Epithelial cell of prostate (primary cell): ENCODE measurements at regions not wholly inside any gene's neighbourhood (a gene's known extent, or its start where the extent isn't known, plus 50 kb on each side); places are given as distances from the start of the nearest gene placed in this dataset.

Experiments
- DNase-seq: peaks from one replicate; pipeline ENCODE4 v3.0.0-alpha.2; 2011; ENCODE audit warnings: low read depth, low spot score
- H3K27ac ChIP-seq: fragments of 450-650 bp; 2 replicates; pipeline ENCODE4 v1.5.1; 2017; ENCODE audit warnings: mild to moderate bottlenecking

GRCh38 chr4:11281720-11282119, 147.0 kb downstream of the HS3ST1 start:
- DNase-seq, result no peak
- peak overlapping the region; percentile 26 for H3K27ac ChIP-seq

GRCh38 chr4:11271263-11271662, 157.4 kb downstream of the HS3ST1 start:
- no peak for DNase-seq
- H3K27ac ChIP-seq, result no peak overlapping the region

- no peak overlapping the region for H3K27ac ChIP-seq
- no peak for DNase-seq
Observed at GRCh38 chr4:11268149-11268548, 160.5 kb downstream of the HS3ST1 start.

GRCh38 chr4:11264841-11265240, 163.9 kb downstream of the HS3ST1 start:
- no peak for DNase-seq
- H3K27ac ChIP-seq, result no peak overlapping the region

GRCh38 chr4:11264346-11264745, 164.3 kb downstream of the HS3ST1 start:
- no peak overlapping the region for H3K27ac ChIP-seq
- no peak for DNase-seq

- H3K27ac ChIP-seq, result no peak overlapping the region
- DNase-seq, result no peak
Observed at GRCh38 chr4:11263208-11263607, 165.5 kb downstream of the HS3ST1 start.

GRCh38 chr4:11261066-11261850, 167.4 kb downstream of the HS3ST1 start:
- H3K27ac ChIP-seq, result no peak overlapping the region
- DNase-seq, result no peak

- no peak for DNase-seq
- H3K27ac ChIP-seq, result no peak overlapping the region
Observed at GRCh38 chr4:11259837-11260236, 168.9 kb downstream of the HS3ST1 start.

- no peak for DNase-seq
- no peak overlapping the region for H3K27ac ChIP-seq
Observed at GRCh38 chr4:11252149-11252548, 176.5 kb downstream of the HS3ST1 start.

DNA sequence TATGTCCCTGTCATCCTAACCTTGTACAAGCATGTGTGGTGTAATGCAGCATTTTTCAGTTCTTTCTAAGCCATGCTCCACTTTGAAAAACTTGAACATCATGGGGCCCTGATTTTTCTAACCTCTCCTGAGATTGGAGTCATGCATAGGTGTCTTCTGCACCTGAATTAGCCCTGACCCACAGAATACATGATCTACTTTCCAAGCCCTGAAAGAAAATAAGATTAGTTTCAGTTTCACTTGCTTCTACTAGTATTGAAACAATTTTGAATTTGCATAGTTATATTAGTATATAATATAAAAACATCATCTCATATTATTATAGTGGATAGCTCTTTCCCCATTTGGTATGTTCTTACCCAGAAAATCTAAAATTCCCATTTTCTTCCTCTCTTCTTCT, 178.2 kb downstream of the HS3ST1 start:
- no peak for DNase-seq
- no peak overlapping the region for H3K27ac ChIP-seq

DNA sequence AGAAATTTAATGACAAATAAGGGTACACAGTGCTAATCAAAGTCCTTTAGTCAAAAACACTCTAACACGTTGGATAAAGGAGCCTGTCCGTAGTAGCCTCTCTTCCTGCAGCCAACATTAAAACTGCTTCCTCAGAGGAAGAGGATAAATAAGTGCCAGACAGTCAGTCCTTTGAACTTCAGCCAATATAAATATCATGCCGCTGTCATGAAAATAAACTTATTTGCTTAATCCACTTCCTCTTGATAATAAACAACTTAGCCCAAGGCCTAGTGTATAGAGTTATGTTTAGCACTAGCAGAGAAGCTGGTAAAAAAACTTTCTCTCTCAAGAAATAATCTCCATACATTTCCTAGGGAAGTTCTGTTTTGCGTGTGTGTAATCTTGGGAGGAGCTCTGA, 196.7 kb downstream of the HS3ST1 start:
- DNase-seq, result peak; percentile 10
- no peak overlapping the region for H3K27ac ChIP-seq

DNA sequence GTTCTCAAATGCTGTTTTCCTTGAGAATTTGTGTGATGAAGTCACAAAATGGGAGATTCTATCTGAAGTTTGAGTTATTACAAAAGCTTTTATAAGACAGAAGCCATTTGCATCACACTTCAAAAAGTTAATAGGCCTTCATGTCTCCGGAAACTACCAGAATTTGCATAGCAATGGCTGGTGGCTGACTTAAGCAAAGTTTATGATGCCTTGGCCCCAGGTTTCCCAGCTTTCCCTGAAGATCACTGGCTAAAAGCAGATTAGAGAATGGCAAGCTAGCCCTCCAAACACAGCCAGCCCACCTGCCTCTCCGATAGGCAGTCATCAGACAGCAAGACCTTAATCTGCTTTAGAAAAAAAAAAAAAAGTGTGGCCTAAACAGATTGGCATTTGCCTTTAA, 197.8 kb downstream of the HS3ST1 start:
- H3K27ac ChIP-seq, result no peak overlapping the region

GRCh38 chr4:11228530-11228929, 200.2 kb downstream of the HS3ST1 start:
- no peak overlapping the region for H3K27ac ChIP-seq
- DNase-seq, result peak; percentile 29

More for the DNA sequence above, 197.8 kb downstream of the HS3ST1 start:
- no peak for DNase-seq

- DNase-seq, result no peak
- no peak overlapping the region for H3K27ac ChIP-seq
Observed at GRCh38 chr4:11223311-11223710, 205.4 kb downstream of the HS3ST1 start.

DNA sequence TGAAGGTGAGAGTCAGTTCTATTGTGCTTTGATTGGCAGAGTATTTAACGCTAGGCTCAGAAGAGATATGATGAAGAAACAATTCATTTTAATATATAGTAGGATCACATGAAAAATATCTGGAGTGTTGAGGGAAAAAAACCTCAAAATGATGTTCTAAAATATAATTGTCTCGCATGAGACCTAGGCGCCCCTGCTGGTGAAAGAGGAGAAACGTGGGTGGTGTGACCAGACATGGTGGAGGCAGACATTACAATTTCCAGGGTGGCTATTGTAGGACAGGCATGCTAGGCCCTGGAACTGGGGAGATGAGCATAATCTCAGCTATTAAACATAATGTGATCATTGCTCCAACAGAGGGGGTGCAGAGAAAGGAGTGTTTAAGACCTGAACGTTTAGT, 210.0 kb downstream of the HS3ST1 start:
- H3K27ac ChIP-seq, result no peak overlapping the region
- DNase-seq, result no peak

DNA sequence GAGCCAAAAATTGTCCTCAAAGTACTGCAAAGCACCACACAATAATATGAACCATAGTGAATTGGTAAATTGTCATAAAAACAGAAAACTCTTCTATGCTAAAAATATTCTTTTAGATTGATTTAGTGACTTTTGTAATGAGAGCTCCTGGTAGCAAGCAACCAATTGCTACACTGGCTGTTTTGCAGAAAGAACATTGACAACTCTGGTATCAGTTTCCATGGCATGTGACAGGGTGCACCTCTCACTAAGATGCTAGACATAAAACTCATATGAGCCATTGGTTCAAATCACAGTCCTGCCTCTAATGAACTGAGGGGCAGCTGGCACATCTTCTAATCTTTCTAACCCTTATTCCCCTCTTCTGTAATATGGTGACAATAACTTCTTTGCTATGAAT, 212.2 kb downstream of the HS3ST1 start:
- no peak overlapping the region for H3K27ac ChIP-seq
- DNase-seq, result no peak

GRCh38 chr4:11214281-11214680, 214.4 kb downstream of the HS3ST1 start:
- H3K27ac ChIP-seq, result no peak overlapping the region
- DNase-seq, result no peak

DNA sequence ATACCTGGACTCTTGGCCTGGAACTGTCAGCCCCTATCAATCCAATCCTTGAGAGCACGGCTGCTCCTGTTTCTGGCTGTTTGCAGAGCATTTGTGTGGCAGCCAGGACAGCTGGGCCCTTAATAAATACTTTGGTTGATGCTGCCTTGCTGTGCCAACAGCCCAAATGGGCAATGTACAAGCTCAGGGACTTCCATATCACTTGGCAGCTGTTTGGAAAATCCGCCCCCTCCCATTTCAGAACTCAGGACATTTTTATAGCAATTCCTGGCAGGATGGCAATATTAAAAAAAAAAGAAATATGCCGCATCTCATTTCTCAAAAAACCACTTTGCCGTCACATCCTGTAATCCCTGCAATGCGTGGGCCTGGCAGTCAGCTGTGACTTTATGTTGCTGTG, 218.9 kb downstream of the HS3ST1 start:
- H3K27ac ChIP-seq, result no peak overlapping the region
- DNase-seq, result no peak

DNA sequence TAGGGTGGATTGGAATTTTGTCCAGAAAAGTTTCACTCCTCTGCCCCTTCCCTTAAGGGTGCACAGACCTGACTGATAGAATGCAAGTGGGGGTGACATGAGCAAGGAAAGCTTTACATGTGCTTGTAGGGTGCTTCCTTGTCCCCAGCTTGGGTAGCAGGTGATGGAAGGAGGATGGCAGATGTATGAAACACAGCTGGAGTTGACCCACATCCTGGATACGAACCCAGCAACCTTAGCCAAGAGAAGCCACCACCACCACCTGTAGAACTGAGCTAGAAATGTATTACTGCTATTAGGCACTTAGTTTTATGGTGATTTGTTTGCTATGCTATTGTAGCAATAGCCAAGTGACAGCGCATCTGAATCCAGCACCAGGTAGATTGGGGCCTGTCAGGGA, 227.4 kb downstream of the HS3ST1 start:
- DNase-seq, result no peak

GRCh38 chr4:11198516-11199305, 230.0 kb downstream of the HS3ST1 start:
- H3K27ac ChIP-seq, result no peak overlapping the region
- DNase-seq, result no peak

More for the DNA sequence above, 227.4 kb downstream of the HS3ST1 start:
- no peak overlapping the region for H3K27ac ChIP-seq

DNA sequence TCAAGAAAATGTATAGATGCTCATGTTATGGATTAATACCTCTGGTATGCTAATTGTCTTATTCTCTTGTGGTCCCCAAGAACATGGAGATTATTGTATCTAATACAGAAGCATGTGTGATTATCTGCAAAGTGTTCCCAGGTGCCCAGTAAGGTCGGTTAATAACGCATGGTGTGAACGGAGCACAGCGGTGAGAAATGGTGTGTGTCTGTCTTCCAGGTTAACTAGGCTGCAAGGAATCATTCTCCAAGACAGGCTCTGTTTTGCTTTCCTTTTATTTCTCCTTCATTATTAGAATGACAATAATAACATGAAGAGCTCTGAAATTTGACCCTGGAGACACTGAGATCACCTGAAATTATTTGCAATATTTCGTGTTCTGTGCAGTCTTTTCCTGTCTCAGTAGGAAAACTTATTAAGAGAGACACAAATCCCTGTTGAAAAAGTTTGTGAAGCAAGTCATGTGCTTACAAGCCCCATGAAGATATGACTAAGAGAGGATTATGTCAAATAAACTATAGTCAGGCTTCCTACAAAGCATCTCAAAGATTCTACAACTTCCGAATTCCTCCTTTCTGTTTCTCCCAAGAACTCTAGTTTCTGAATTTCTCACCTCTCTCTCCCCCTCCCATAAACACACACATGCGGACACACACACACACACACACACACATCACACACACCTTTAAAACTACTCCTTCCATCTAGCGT, 230.9 kb downstream of the HS3ST1 start:
- DNase-seq, result no peak
- no peak overlapping the region for H3K27ac ChIP-seq
